GM12878 (cell line): ENCODE measurements at regions not wholly inside any gene's neighbourhood (a gene's known extent, or its start where the extent isn't known, plus 50 kb on each side); places are given as distances from the start of the nearest gene placed in this dataset.

ENCODE experiments used
- ASH2L ChIP-seq: fragments of 300-600, 200-600 bp; sonication (generic); IDR thresholded peaks from 2 replicates; pipeline ENCODE4 v1.6.1; 2017; ENCODE audit warnings: low read depth, mild to moderate bottlenecking, borderline replicate concordance
- EP300 ChIP-seq, 2 experiments: fragments of 150-350 bp in 1 of 2; IDR thresholded peaks; 2 replicates each; pipeline ENCODE4 v1.6.1; 2011 to 2012; ENCODE audit warnings: low read depth in 2 of 2, low read length in 2 of 2, borderline replicate concordance in 1 of 2, improper control_type of control experiment in 1 of 2, inconsistent platforms in 1 of 2; ENCODE audit not compliant: control insufficient read depth in 1 of 2
- ETV6 ChIP-seq, 2 experiments: fragments of 450-650 bp in 1 of 2; IDR thresholded peaks in 1 of 2; conservative IDR thresholded peaks in 1 of 2; 2 replicates each; pipeline ENCODE4 v1.6.1; 2014; ENCODE audit warnings: antibody characterized with exemption in 1 of 2, borderline replicate concordance in 1 of 2, low read depth in 1 of 2, mild to moderate bottlenecking in 1 of 2, moderate library complexity in 1 of 2
- GABPA ChIP-seq: IDR thresholded peaks from 2 replicates; pipeline ENCODE4 v1.6.1; 2014; ENCODE audit warnings: antibody characterized with exemption, low read depth, mild to moderate bottlenecking, inconsistent platforms
- IRF4 ChIP-seq: IDR thresholded peaks from 2 replicates; pipeline ENCODE4 v1.6.1; 2011; ENCODE audit warnings: low read depth, low read length
- LARP7 ChIP-seq: fragments of 450-650 bp; IDR thresholded peaks from 2 replicates; pipeline ENCODE4 v1.6.1; 2017; ENCODE audit warnings: mild to moderate bottlenecking
- NFXL1 ChIP-seq: fragments of 450-650 bp; IDR thresholded peaks from 2 replicates; pipeline ENCODE4 v1.6.1; 2017; ENCODE audit warnings: antibody characterized with exemption, mild to moderate bottlenecking, borderline replicate concordance
- PML ChIP-seq: IDR thresholded peaks from 2 replicates; pipeline ENCODE4 v1.6.1; 2012; ENCODE audit warnings: low read length, inconsistent platforms
- POLR2AphosphoS2 ChIP-seq: IDR thresholded peaks from 2 replicates; pipeline ENCODE4 v1.6.1; 2011; ENCODE audit warnings: low read depth, mild to moderate bottlenecking, low read length, improper control_type of control experiment, moderate library complexity
- RBBP5 ChIP-seq: fragments of 200-600 bp; sonication (generic); conservative IDR thresholded peaks from 2 replicates; pipeline ENCODE4 v1.6.1; 2016
- SIX5 ChIP-seq: IDR thresholded peaks from 2 replicates; pipeline ENCODE4 v1.6.1; 2011; ENCODE audit warnings: mild to moderate bottlenecking, low read depth, low read length, moderate library complexity; ENCODE audit not compliant: severe bottlenecking
- SMAD1 ChIP-seq: fragments of 450-650 bp; IDR thresholded peaks from 2 replicates; pipeline ENCODE4 v1.6.1; 2018; ENCODE audit warnings: mild to moderate bottlenecking, low read depth; ENCODE audit not compliant: partially characterized antibody
- SMC3 ChIP-seq: IDR thresholded peaks from 2 replicates; pipeline ENCODE4 v1.6.1; 2011; ENCODE audit warnings: low read length, improper control_type of control experiment, borderline replicate concordance
- TARDBP ChIP-seq: IDR thresholded peaks from 2 replicates; pipeline ENCODE4 v1.6.1; 2016; ENCODE audit warnings: borderline replicate concordance
- ZNF384 ChIP-seq: IDR thresholded peaks from 2 replicates; pipeline ENCODE4 v1.6.1; 2012; ENCODE audit warnings: low read depth, mild to moderate bottlenecking, low read length, improper control_type of control experiment, borderline replicate concordance
- TF ChIP-seq, protein P1 (sequence below): IDR thresholded peaks from 2 replicates; pipeline ENCODE4 v1.6.1; 2012; ENCODE audit warnings: mild to moderate bottlenecking, low read depth, low read length
- TF ChIP-seq, protein P2 (sequence below): IDR thresholded peaks from 2 replicates; pipeline ENCODE4 v1.6.1; 2011; ENCODE audit warnings: low read depth, mild to moderate bottlenecking, low read length, moderate library complexity, borderline replicate concordance; ENCODE audit errors: extremely low read depth
- TF ChIP-seq, protein P3 (sequence below): fragments of 150-350 bp; IDR thresholded peaks from 2 replicates; pipeline ENCODE4 v1.6.1; 2014; ENCODE audit warnings: mild to moderate bottlenecking, low read depth, low read length
- TF ChIP-seq, protein P4 (sequence below): IDR thresholded peaks from 2 replicates; pipeline ENCODE4 v1.6.1; 2012; ENCODE audit warnings: low read length, inconsistent platforms
- TF ChIP-seq, protein P5 (sequence below): fragments of 450-650 bp; IDR thresholded peaks from 2 replicates; pipeline ENCODE4 v1.6.1; 2018; ENCODE audit warnings: mild to moderate bottlenecking, low read depth, moderate library complexity; ENCODE audit not compliant: partially characterized antibody

DNA sequence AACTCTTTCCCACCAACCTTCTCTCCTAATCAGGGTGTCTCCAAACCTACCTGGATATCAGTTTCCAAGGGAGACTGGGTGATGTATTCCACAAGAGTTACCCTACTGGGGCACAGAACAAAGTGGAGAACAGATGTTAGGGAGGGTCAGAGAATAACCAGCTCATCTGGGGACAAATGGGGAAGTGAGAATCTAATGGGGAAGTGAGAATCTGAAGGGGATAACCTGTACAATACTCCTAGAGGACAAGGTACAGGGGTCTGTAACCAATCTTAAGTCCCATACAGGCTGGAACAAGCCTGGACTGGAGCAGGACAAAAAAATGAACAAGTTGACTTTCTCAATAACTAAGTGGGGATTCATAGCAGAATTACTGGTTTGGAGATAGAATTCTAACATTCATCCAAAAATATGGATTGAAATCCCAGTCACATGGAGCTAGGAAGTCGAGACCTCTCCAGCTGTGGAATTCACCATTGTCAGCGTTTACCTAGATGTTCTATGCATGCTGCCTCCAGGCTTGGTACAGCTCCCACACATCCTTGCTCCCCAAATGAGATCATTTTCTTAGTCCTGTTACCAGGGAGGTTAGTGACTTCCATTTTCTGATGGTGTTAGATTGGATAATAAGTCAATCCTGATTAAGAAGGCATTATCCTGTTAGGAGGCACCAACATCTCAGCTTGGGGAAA lies 214.8 kb upstream of the MOCS1 start (continued):
- TF ChIP-seq, protein P1, sequence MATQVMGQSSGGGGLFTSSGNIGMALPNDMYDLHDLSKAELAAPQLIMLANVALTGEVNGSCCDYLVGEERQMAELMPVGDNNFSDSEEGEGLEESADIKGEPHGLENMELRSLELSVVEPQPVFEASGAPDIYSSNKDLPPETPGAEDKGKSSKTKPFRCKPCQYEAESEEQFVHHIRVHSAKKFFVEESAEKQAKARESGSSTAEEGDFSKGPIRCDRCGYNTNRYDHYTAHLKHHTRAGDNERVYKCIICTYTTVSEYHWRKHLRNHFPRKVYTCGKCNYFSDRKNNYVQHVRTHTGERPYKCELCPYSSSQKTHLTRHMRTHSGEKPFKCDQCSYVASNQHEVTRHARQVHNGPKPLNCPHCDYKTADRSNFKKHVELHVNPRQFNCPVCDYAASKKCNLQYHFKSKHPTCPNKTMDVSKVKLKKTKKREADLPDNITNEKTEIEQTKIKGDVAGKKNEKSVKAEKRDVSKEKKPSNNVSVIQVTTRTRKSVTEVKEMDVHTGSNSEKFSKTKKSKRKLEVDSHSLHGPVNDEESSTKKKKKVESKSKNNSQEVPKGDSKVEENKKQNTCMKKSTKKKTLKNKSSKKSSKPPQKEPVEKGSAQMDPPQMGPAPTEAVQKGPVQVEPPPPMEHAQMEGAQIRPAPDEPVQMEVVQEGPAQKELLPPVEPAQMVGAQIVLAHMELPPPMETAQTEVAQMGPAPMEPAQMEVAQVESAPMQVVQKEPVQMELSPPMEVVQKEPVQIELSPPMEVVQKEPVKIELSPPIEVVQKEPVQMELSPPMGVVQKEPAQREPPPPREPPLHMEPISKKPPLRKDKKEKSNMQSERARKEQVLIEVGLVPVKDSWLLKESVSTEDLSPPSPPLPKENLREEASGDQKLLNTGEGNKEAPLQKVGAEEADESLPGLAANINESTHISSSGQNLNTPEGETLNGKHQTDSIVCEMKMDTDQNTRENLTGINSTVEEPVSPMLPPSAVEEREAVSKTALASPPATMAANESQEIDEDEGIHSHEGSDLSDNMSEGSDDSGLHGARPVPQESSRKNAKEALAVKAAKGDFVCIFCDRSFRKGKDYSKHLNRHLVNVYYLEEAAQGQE, result no peak
- TF ChIP-seq, protein P2, sequence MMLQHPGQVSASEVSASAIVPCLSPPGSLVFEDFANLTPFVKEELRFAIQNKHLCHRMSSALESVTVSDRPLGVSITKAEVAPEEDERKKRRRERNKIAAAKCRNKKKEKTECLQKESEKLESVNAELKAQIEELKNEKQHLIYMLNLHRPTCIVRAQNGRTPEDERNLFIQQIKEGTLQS, result no peak
- TF ChIP-seq EP300 (IDR thresholded peaks at IDR 0.05; ENCODE audit: borderline replicate concordance in 1 of 2, control insufficient read depth in 1 of 2, low read depth in 2 of 2, low read length in 2 of 2) (peak; percentile 94 to 100), RBBP5 (no peak), ETV6 (conservative IDR thresholded peaks at IDR 0.05 in 1 of 2, IDR thresholded peaks at IDR 0.05 in 1 of 2; ENCODE audit: borderline replicate concordance in 1 of 2, low read depth in 1 of 2) (peak in 1 of 2 experiments; percentile 56; a peak in 1 of 4 replicates), LARP7 (no peak), SIX5 (no peak), GABPA (no peak), PML (no peak), IRF4 (peak; percentile 100), SMC3 (no peak; the same call in 1 of the 2 replicates), SMAD1 (peak; percentile 49), NFXL1 (no peak), ASH2L (no peak), TARDBP (no peak), POLR2AphosphoS2 (no peak), ZNF384 (peak; percentile 55; the same call in 1 of the 2 replicates)
- TF ChIP-seq, protein P3, sequence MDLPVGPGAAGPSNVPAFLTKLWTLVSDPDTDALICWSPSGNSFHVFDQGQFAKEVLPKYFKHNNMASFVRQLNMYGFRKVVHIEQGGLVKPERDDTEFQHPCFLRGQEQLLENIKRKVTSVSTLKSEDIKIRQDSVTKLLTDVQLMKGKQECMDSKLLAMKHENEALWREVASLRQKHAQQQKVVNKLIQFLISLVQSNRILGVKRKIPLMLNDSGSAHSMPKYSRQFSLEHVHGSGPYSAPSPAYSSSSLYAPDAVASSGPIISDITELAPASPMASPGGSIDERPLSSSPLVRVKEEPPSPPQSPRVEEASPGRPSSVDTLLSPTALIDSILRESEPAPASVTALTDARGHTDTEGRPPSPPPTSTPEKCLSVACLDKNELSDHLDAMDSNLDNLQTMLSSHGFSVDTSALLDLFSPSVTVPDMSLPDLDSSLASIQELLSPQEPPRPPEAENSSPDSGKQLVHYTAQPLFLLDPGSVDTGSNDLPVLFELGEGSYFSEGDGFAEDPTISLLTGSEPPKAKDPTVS, result no peak
- TF ChIP-seq, protein P4, sequence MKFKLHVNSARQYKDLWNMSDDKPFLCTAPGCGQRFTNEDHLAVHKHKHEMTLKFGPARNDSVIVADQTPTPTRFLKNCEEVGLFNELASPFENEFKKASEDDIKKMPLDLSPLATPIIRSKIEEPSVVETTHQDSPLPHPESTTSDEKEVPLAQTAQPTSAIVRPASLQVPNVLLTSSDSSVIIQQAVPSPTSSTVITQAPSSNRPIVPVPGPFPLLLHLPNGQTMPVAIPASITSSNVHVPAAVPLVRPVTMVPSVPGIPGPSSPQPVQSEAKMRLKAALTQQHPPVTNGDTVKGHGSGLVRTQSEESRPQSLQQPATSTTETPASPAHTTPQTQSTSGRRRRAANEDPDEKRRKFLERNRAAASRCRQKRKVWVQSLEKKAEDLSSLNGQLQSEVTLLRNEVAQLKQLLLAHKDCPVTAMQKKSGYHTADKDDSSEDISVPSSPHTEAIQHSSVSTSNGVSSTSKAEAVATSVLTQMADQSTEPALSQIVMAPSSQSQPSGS, result peak; percentile 93
- TF ChIP-seq, protein P5, sequence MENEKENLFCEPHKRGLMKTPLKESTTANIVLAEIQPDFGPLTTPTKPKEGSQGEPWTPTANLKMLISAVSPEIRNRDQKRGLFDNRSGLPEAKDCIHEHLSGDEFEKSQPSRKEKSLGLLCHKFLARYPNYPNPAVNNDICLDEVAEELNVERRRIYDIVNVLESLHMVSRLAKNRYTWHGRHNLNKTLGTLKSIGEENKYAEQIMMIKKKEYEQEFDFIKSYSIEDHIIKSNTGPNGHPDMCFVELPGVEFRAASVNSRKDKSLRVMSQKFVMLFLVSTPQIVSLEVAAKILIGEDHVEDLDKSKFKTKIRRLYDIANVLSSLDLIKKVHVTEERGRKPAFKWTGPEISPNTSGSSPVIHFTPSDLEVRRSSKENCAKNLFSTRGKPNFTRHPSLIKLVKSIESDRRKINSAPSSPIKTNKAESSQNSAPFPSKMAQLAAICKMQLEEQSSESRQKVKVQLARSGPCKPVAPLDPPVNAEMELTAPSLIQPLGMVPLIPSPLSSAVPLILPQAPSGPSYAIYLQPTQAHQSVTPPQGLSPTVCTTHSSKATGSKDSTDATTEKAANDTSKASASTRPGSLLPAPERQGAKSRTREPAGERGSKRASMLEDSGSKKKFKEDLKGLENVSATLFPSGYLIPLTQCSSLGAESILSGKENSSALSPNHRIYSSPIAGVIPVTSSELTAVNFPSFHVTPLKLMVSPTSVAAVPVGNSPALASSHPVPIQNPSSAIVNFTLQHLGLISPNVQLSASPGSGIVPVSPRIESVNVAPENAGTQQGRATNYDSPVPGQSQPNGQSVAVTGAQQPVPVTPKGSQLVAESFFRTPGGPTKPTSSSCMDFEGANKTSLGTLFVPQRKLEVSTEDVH, result no peak
